Keratinocyte (primary cell): ENCODE measurements at regions not wholly inside any gene's neighbourhood (a gene's known extent, or its start where the extent isn't known, plus 50 kb on each side); places are given as distances from the start of the nearest gene placed in this dataset.

Experiments
- EZH2 ChIP-seq: IDR thresholded peaks from one replicate; pipeline ENCODE4 v1.6.1; 2012; ENCODE audit warnings: inconsistent platforms, mild to moderate bottlenecking, low read length, moderate library complexity
- TF ChIP-seq, protein P1 (sequence below), 3 experiments: IDR thresholded peaks in 1 of 3; conservative IDR thresholded peaks in 1 of 3; optimal IDR thresholded peaks in 1 of 3; 2 replicates in 2 of 3; 3 replicates in 1 of 3; pipeline versions ENCODE3 to v1.5.1; 2011; ENCODE audit warnings: low read length in 3 of 3, mild to moderate bottlenecking in 3 of 3, moderate library complexity in 2 of 3, control low read depth in 1 of 3, inconsistent platforms in 1 of 3; ENCODE audit not compliant: insufficient read depth in 2 of 3; ENCODE audit errors: extremely low read depth in 1 of 3

DNA sequence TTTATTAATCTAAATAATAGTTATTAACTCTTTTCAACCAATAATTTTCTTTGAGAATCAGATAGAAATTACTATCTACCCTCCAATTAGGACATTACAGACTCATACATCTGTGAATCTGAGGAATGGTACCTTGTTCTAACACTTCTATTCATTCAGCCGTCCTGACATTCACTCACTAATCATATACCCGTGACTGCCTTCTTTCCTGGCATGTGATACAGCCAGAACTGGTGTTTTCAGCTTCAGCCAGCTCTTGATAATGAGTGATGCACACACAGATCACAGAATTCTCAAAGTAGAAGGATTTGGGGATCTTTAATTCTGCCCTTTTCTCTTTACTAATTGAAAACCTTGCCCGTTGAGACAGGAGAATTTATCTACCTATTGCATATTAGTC, 499.9 kb downstream of the UTRN start:
- TF ChIP-seq EZH2, result no peak
- TF ChIP-seq, protein P1, sequence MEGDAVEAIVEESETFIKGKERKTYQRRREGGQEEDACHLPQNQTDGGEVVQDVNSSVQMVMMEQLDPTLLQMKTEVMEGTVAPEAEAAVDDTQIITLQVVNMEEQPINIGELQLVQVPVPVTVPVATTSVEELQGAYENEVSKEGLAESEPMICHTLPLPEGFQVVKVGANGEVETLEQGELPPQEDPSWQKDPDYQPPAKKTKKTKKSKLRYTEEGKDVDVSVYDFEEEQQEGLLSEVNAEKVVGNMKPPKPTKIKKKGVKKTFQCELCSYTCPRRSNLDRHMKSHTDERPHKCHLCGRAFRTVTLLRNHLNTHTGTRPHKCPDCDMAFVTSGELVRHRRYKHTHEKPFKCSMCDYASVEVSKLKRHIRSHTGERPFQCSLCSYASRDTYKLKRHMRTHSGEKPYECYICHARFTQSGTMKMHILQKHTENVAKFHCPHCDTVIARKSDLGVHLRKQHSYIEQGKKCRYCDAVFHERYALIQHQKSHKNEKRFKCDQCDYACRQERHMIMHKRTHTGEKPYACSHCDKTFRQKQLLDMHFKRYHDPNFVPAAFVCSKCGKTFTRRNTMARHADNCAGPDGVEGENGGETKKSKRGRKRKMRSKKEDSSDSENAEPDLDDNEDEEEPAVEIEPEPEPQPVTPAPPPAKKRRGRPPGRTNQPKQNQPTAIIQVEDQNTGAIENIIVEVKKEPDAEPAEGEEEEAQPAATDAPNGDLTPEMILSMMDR (optimal IDR thresholded peaks at IDR 0.05 in 1 of 3, IDR thresholded peaks at IDR 0.05 in 1 of 3, conservative IDR thresholded peaks at IDR 0.05 in 1 of 3; ENCODE audit: extremely low read depth in 1 of 3, insufficient read depth in 2 of 3, low read length in 3 of 3), result no peak
